GM23338 (cell line): ENCODE measurements at regions not wholly inside any gene's neighbourhood (a gene's known extent, or its start where the extent isn't known, plus 50 kb on each side); places are given as distances from the start of the nearest gene placed in this dataset.

Experiments used
- CREB1 ChIP-seq: fragments of 250-450 bp; sonication (Bioruptor Pico); IDR thresholded peaks from 2 replicates; pipeline ENCODE4 v1.5.0; 2020; ENCODE audit warnings: low read depth, mild to moderate bottlenecking, moderate library complexity
- CTCF ChIP-seq, 2 experiments: fragments of 200-600 bp in 1 of 2; sonication (generic) in 1 of 2; conservative IDR thresholded peaks; 2 replicates each; pipeline versions ENCODE4 v1.5.1 to v1.6.1; 2016 to 2017; ENCODE audit warnings: antibody characterized with exemption in 2 of 2, low read depth in 2 of 2, mild to moderate bottlenecking in 2 of 2, moderate library complexity in 1 of 2
- EZH2 ChIP-seq: fragments of 200-600 bp; sonication (generic); IDR thresholded peaks from one replicate; pipeline ENCODE4 v1.8.0; 2017; ENCODE audit warnings: antibody characterized with exemption, mild to moderate bottlenecking, low read depth; ENCODE audit not compliant: unreplicated experiment
- EZH2phosphoT487 ChIP-seq: fragments of 200-600 bp; sonication (generic); IDR thresholded peaks from one replicate; pipeline ENCODE4 v1.8.1; 2018; ENCODE audit warnings: antibody characterized with exemption; ENCODE audit not compliant: unreplicated experiment

GRCh38 chr10:17523917-17524316, 69.5 kb upstream of the ST8SIA6 start:
- no peak for TF ChIP-seq EZH2
- no peak for TF ChIP-seq EZH2phosphoT487
- TF ChIP-seq CTCF (conservative IDR thresholded peaks at IDR 0.05; ENCODE audit: low read depth in 2 of 2) = no peak
- TF ChIP-seq CREB1 (CRISPR knock-in tag) = no peak
